ENCODE measurements at regions not wholly inside any gene's neighbourhood (a gene's known extent, or its start where the extent isn't known, plus 50 kb on each side); places are given as distances from the start of the nearest gene placed in this dataset.

- Histone ChIP-seq H4K20me1 (ENCODE audit: insufficient read depth, low read length) (no peaks in the 10 kb centered on the region), H3K27me3 (ENCODE audit: insufficient read depth, low read length) (no peaks in the 10 kb centered on the region), H3K36me3 (ENCODE audit: insufficient read depth, low read length) (no peaks in the 10 kb centered on the region), H3K79me2 (ENCODE audit: insufficient read depth, low read length) (no peaks in the 10 kb centered on the region), H3K4me3 (ENCODE audit: insufficient read depth, low read length) (no peak overlapping the region), H2AFZ (ENCODE audit: low read length) (no peak overlapping the region), H3K27ac (ENCODE audit: low read depth, low read length) (no peak overlapping the region), H3K9me3 (ENCODE audit: low read depth, low read length) (peaks cover 2% of the 10 kb centered on the region), H3K4me2 (ENCODE audit: insufficient read depth, low read length) (no peak overlapping the region), H3K4me1 (ENCODE audit: insufficient read depth, low read length) (no peaks in the 10 kb centered on the region)
- TF ChIP-seq CTCF (IDR thresholded peaks at IDR 0.05; ENCODE audit: extremely low read depth, low read depth, low read length): no peak
- DNase-seq (ENCODE audit: insufficient read length, low spot score, missing footprints): no peak
Observed at GRCh38 chr1:57966751-57967406, 543.0 kb upstream of the DAB1 start.

- Histone ChIP-seq H3K4me3 (ENCODE audit: insufficient read depth, low read length) (no peak overlapping the region), H2AFZ (ENCODE audit: low read length) (no peak overlapping the region), H3K27ac (ENCODE audit: low read depth, low read length) (no peak overlapping the region), H3K79me2 (ENCODE audit: insufficient read depth, low read length) (no peaks in the 10 kb centered on the region), H3K36me3 (ENCODE audit: insufficient read depth, low read length) (no peaks in the 10 kb centered on the region), H3K4me1 (ENCODE audit: insufficient read depth, low read length) (no peaks in the 10 kb centered on the region), H3K27me3 (ENCODE audit: insufficient read depth, low read length) (no peaks in the 10 kb centered on the region), H3K4me2 (ENCODE audit: insufficient read depth, low read length) (no peak overlapping the region), H4K20me1 (ENCODE audit: insufficient read depth, low read length) (no peaks in the 10 kb centered on the region), H3K9me3 (ENCODE audit: low read depth, low read length) (peaks cover 2% of the 10 kb centered on the region)
- no peak for DNase-seq (ENCODE audit: insufficient read length, low spot score, missing footprints)
- no peak for TF ChIP-seq CTCF (IDR thresholded peaks at IDR 0.05; ENCODE audit: extremely low read depth, low read depth, low read length)
Observed at GRCh38 chr1:57966340-57966739, 542.5 kb upstream of the DAB1 start.

- no peak overlapping the region for H2AFZ ChIP-seq (ENCODE audit: low read length)
- H3K27ac ChIP-seq (ENCODE audit: low read depth, low read length): no peak overlapping the region
- peaks cover 2% of the 10 kb centered on the region for H3K9me3 ChIP-seq (ENCODE audit: low read depth, low read length)
- no peaks in the 10 kb centered on the region for H3K36me3 ChIP-seq (ENCODE audit: insufficient read depth, low read length)
- H3K4me2 ChIP-seq (ENCODE audit: insufficient read depth, low read length): no peak overlapping the region
- no peaks in the 10 kb centered on the region for H3K79me2 ChIP-seq (ENCODE audit: insufficient read depth, low read length)
- no peak for DNase-seq (ENCODE audit: insufficient read length, low spot score, missing footprints)
- no peak for TF ChIP-seq CTCF (IDR thresholded peaks at IDR 0.05; ENCODE audit: extremely low read depth, low read depth, low read length)
- H3K4me1 ChIP-seq (ENCODE audit: insufficient read depth, low read length): no peaks in the 10 kb centered on the region
- H4K20me1 ChIP-seq (ENCODE audit: insufficient read depth, low read length): no peaks in the 10 kb centered on the region
- H3K27me3 ChIP-seq (ENCODE audit: insufficient read depth, low read length): no peaks in the 10 kb centered on the region
- H3K4me3 ChIP-seq (ENCODE audit: insufficient read depth, low read length): no peak overlapping the region
Observed at GRCh38 chr1:57963581-57963980, 539.7 kb upstream of the DAB1 start.

- no peak for TF ChIP-seq CTCF (IDR thresholded peaks at IDR 0.05; ENCODE audit: extremely low read depth, low read depth, low read length)
- Histone ChIP-seq H3K27ac (ENCODE audit: low read depth, low read length) (no peak overlapping the region), H3K4me2 (ENCODE audit: insufficient read depth, low read length) (no peak overlapping the region), H3K79me2 (ENCODE audit: insufficient read depth, low read length) (no peaks in the 10 kb centered on the region), H3K4me3 (ENCODE audit: insufficient read depth, low read length) (no peak overlapping the region), H3K36me3 (ENCODE audit: insufficient read depth, low read length) (no peaks in the 10 kb centered on the region), H2AFZ (ENCODE audit: low read length) (no peak overlapping the region), H3K9me3 (ENCODE audit: low read depth, low read length) (no peaks in the 10 kb centered on the region), H4K20me1 (ENCODE audit: insufficient read depth, low read length) (no peaks in the 10 kb centered on the region), H3K27me3 (ENCODE audit: insufficient read depth, low read length) (no peaks in the 10 kb centered on the region), H3K4me1 (ENCODE audit: insufficient read depth, low read length) (no peaks in the 10 kb centered on the region)
- DNase-seq (ENCODE audit: insufficient read length, low spot score, missing footprints): no peak
Observed at GRCh38 chr1:57959531-57960241, 535.8 kb upstream of the DAB1 start.
